HG03439 (cell line): ENCODE measurements at regions not wholly inside any gene's neighbourhood (a gene's known extent, or its start where the extent isn't known, plus 50 kb on each side); places are given as distances from the start of the nearest gene placed in this dataset.

Source experiments
- ATAC-seq: cut with Tn5 transposase; IDR thresholded peaks from one replicate; pipeline ENCODE4 v1.9.1; 2021; ENCODE audit warnings: mild to moderate bottlenecking, moderate library complexity; ENCODE audit not compliant: unreplicated experiment

- ATAC-seq, result no peak
Measured at GRCh38 chr6:74785236-74785635, 420.6 kb downstream of the COL12A1 start.

GRCh38 chr6:74782346-74782745 is 423.5 kb downstream of the COL12A1 start:
- no peak for ATAC-seq

GRCh38 chr6:74780831-74781230 is 425.0 kb downstream of the COL12A1 start:
- no peak for ATAC-seq

- no peak for ATAC-seq
Measured at GRCh38 chr6:74768738-74769137, 437.1 kb downstream of the COL12A1 start.

GRCh38 chr6:74768120-74768519 is 437.7 kb downstream of the COL12A1 start:
- no peak for ATAC-seq

- ATAC-seq, result no peak
Measured at GRCh38 chr6:74765486-74765885, 440.4 kb downstream of the COL12A1 start.

GRCh38 chr6:74764486-74764885 is 441.4 kb downstream of the COL12A1 start:
- ATAC-seq, result no peak

GRCh38 chr6:74762841-74763240 is 443.0 kb downstream of the COL12A1 start:
- ATAC-seq, result no peak

GRCh38 chr6:74757813-74758212 is 448.0 kb downstream of the COL12A1 start:
- ATAC-seq, result no peak

- ATAC-seq, result no peak
Measured at GRCh38 chr6:74756923-74757322, 448.9 kb downstream of the COL12A1 start.

GRCh38 chr6:74755778-74756177 is 450.1 kb downstream of the COL12A1 start:
- ATAC-seq, result no peak

GRCh38 chr6:74755196-74755595 is 450.7 kb downstream of the COL12A1 start:
- ATAC-seq, result no peak

GRCh38 chr6:74753883-74754600 is 451.8 kb downstream of the COL12A1 start:
- ATAC-seq, result no peak

- no peak for ATAC-seq
Measured at GRCh38 chr6:74752303-74752702, 453.6 kb downstream of the COL12A1 start.

GRCh38 chr6:74750826-74751225 is 455.0 kb downstream of the COL12A1 start:
- ATAC-seq, result no peak

GRCh38 chr6:74749211-74750147 is 456.4 kb downstream of the COL12A1 start:
- no peak for ATAC-seq

GRCh38 chr6:74745670-74746069 is 460.2 kb downstream of the COL12A1 start:
- no peak for ATAC-seq

GRCh38 chr6:74742793-74743508 is 462.9 kb downstream of the COL12A1 start:
- peak; percentile 75 for ATAC-seq

GRCh38 chr6:74741646-74742045 is 464.2 kb downstream of the COL12A1 start:
- no peak for ATAC-seq

GRCh38 chr6:74735304-74735703 is 470.5 kb downstream of the COL12A1 start:
- ATAC-seq, result no peak

GRCh38 chr6:74734901-74735300 is 471.0 kb downstream of the COL12A1 start:
- ATAC-seq, result no peak
